Sigmoid colon (tissue), 4 donors: ENCODE measurements at regions not wholly inside any gene's neighbourhood (a gene's known extent, or its start where the extent isn't known, plus 50 kb on each side); places are given as distances from the start of the nearest gene placed in this dataset.

ENCODE experiments used
- EP300 ChIP-seq, 4 donors: sonication (generic); formaldehyde crosslinking; IDR thresholded peaks; one replicate each; pipeline ENCODE4 v1.6.1; 2017; ENCODE audit warnings: antibody characterized with exemption in 4 of 4
- POLR2A ChIP-seq, 2 donors: fragments of 450-650 bp; IDR thresholded peaks; one replicate each; pipeline ENCODE4 v1.6.1; 2016; ENCODE audit warnings: antibody characterized with exemption in 2 of 2, mild to moderate bottlenecking in 2 of 2, moderate library complexity in 2 of 2
- POLR2AphosphoS5 ChIP-seq, 4 donors: sonication (generic); formaldehyde crosslinking; IDR thresholded peaks; one replicate each; pipeline ENCODE4 v1.6.1; 2017; ENCODE audit warnings: antibody characterized with exemption in 4 of 4
- TF ChIP-seq, protein P1 (sequence below), 4 experiments: fragments of 450-650 bp in 3 of 4; fragments of 200-600 bp in 1 of 4; IDR thresholded peaks; one replicate each; pipeline ENCODE4 v1.5.1; 2016 to 2019; ENCODE audit warnings: antibody characterized with exemption in 4 of 4, mild to moderate bottlenecking in 3 of 4, moderate library complexity in 2 of 4

DNA sequence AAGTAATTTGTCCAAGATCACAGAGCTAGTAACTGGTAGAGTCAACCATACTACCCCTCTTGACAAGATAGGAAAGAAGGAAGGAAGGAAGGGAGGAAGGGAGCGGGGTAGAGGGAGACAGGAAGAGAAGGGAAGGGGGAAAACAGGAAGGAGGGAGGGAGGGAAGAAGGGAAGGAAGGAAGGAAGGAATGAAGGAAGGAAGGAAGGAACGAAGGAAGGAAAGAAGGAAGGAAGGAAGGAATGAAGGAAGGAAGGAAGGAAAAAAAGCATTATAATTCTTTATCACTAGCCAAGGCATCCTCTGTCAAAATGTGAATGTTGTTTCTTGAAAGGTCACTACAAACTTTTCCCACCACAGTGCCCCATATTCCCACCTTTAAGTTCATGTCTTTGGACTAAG, 223.6 kb downstream of the SHQ1 start:
- TF ChIP-seq, protein P1, sequence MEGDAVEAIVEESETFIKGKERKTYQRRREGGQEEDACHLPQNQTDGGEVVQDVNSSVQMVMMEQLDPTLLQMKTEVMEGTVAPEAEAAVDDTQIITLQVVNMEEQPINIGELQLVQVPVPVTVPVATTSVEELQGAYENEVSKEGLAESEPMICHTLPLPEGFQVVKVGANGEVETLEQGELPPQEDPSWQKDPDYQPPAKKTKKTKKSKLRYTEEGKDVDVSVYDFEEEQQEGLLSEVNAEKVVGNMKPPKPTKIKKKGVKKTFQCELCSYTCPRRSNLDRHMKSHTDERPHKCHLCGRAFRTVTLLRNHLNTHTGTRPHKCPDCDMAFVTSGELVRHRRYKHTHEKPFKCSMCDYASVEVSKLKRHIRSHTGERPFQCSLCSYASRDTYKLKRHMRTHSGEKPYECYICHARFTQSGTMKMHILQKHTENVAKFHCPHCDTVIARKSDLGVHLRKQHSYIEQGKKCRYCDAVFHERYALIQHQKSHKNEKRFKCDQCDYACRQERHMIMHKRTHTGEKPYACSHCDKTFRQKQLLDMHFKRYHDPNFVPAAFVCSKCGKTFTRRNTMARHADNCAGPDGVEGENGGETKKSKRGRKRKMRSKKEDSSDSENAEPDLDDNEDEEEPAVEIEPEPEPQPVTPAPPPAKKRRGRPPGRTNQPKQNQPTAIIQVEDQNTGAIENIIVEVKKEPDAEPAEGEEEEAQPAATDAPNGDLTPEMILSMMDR (IDR thresholded peaks at IDR 0.05) = no peak
- TF ChIP-seq POLR2A (IDR thresholded peaks at IDR 0.05) (no peak), POLR2AphosphoS5 (IDR thresholded peaks at IDR 0.05) (no peak), EP300 (IDR thresholded peaks at IDR 0.05) (no peak)
